ENCODE measurements at regions not wholly inside any gene's neighbourhood (a gene's known extent, or its start where the extent isn't known, plus 50 kb on each side); places are given as distances from the start of the nearest gene placed in this dataset.

- in situ Hi-C loops (cut with HindIII; ENCODE audit: low sequenced_read_pairs): no loop called here
Measured at GRCh38 chr16:8376858-8377257, 213.5 kb downstream of the TMEM114 start.

- in situ Hi-C loops (cut with HindIII; ENCODE audit: low sequenced_read_pairs): no loop called here
Measured at GRCh38 chr16:8376430-8376829, 213.9 kb downstream of the TMEM114 start.

- in situ Hi-C loops (cut with HindIII; ENCODE audit: low sequenced_read_pairs): no loop called here
Measured at GRCh38 chr16:8375232-8375587, 215.1 kb downstream of the TMEM114 start.

- in situ Hi-C loops (cut with HindIII; ENCODE audit: low sequenced_read_pairs): no loop called here
Measured at GRCh38 chr16:8374586-8375231, 215.6 kb downstream of the TMEM114 start.

GRCh38 chr16:8373676-8374431, 216.5 kb downstream of the TMEM114 start:
- in situ Hi-C loops (cut with HindIII; ENCODE audit: low sequenced_read_pairs): no loop called here

GRCh38 chr16:8372141-8372540, 218.2 kb downstream of the TMEM114 start:
- in situ Hi-C loops (cut with HindIII; ENCODE audit: low sequenced_read_pairs): no loop called here

- in situ Hi-C loops (cut with HindIII; ENCODE audit: low sequenced_read_pairs): no loop called here
Measured at GRCh38 chr16:8370374-8371270, 219.7 kb downstream of the TMEM114 start.

GRCh38 chr16:8358937-8359336, 231.4 kb downstream of the TMEM114 start:
- in situ Hi-C loops (cut with HindIII; ENCODE audit: low sequenced_read_pairs): no loop called here

GRCh38 chr16:8355675-8356074, 234.6 kb downstream of the TMEM114 start:
- in situ Hi-C loops (cut with HindIII; ENCODE audit: low sequenced_read_pairs): no loop called here

- in situ Hi-C loops (cut with HindIII; ENCODE audit: low sequenced_read_pairs): no loop called here
Measured at GRCh38 chr16:8346294-8346693, 244.0 kb downstream of the TMEM114 start.

- in situ Hi-C loops (cut with HindIII; ENCODE audit: low sequenced_read_pairs): no loop called here
Measured at GRCh38 chr16:8342276-8342675, 248.0 kb downstream of the TMEM114 start.

GRCh38 chr16:8330761-8331160, 259.6 kb downstream of the TMEM114 start:
- in situ Hi-C loops (cut with HindIII; ENCODE audit: low sequenced_read_pairs): no loop called here

GRCh38 chr16:8326232-8326631, 264.1 kb downstream of the TMEM114 start:
- in situ Hi-C loops (cut with HindIII; ENCODE audit: low sequenced_read_pairs): no loop called here

- in situ Hi-C loops (cut with HindIII; ENCODE audit: low sequenced_read_pairs): no loop called here
Measured at GRCh38 chr16:8323153-8323552, 267.2 kb downstream of the TMEM114 start.

- in situ Hi-C loops (cut with HindIII; ENCODE audit: low sequenced_read_pairs): no loop called here
Measured at GRCh38 chr16:8320131-8320530, 270.2 kb downstream of the TMEM114 start.

- in situ Hi-C loops (cut with HindIII; ENCODE audit: low sequenced_read_pairs): no loop called here
Measured at GRCh38 chr16:8310816-8311215, 279.5 kb downstream of the TMEM114 start.

GRCh38 chr16:8310323-8310722, 280.0 kb downstream of the TMEM114 start:
- in situ Hi-C loops (cut with HindIII; ENCODE audit: low sequenced_read_pairs): no loop called here

GRCh38 chr16:8305201-8305600, 285.1 kb downstream of the TMEM114 start:
- in situ Hi-C loops (cut with HindIII; ENCODE audit: low sequenced_read_pairs): no loop called here

GRCh38 chr16:8299635-8300034, 290.7 kb downstream of the TMEM114 start:
- in situ Hi-C loops (cut with HindIII; ENCODE audit: low sequenced_read_pairs): no loop called here

- in situ Hi-C loops (cut with HindIII; ENCODE audit: low sequenced_read_pairs): no loop called here
Measured at GRCh38 chr16:8295513-8296237, 294.6 kb downstream of the TMEM114 start.

GRCh38 chr16:8293413-8293812, 296.9 kb downstream of the TMEM114 start:
- in situ Hi-C loops (cut with HindIII; ENCODE audit: low sequenced_read_pairs): no loop called here

Measured in DLD1 (cell line).